Neural progenitor cell (in vitro differentiated cells): ENCODE measurements at regions not wholly inside any gene's neighbourhood (a gene's known extent, or its start where the extent isn't known, plus 50 kb on each side); places are given as distances from the start of the nearest gene placed in this dataset.

Source experiments
- DNase-seq: peaks from one replicate; pipeline ENCODE4 v3.0.0-alpha.2; 2016; ENCODE audit warnings: low spot score
- H2AFZ ChIP-seq: fragments of 200-600 bp; sonication (generic); replicated peaks from 2 replicates; pipeline ENCODE4 v1.6.1; 2016; ENCODE audit warnings: antibody characterized with exemption
- H3F3A ChIP-seq: fragments of 200-600 bp; sonication (generic); 2 replicates; pipeline ENCODE4 v1.6.1; 2016; ENCODE audit warnings: antibody characterized with exemption, low read depth
- H3K27ac ChIP-seq: fragments of 200-600 bp; sonication (generic); 2 replicates; pipeline ENCODE4 v1.5.1; 2016; ENCODE audit warnings: mild to moderate bottlenecking
- H3K27me3 ChIP-seq: fragments of 200-600 bp; sonication (generic); 2 replicates; pipeline ENCODE4 v1.6.1; 2016; ENCODE audit warnings: mild to moderate bottlenecking, moderate library complexity
- H3K36me3 ChIP-seq: fragments of 200-600 bp; sonication (generic); 2 replicates; pipeline ENCODE4 v1.5.1; 2016
- H3K4me1 ChIP-seq: fragments of 200-600 bp; sonication (generic); 2 replicates; pipeline ENCODE4 v1.6.1; 2016; ENCODE audit warnings: mixed run types
- H3K4me2 ChIP-seq: fragments of 200-600 bp; sonication (generic); 2 replicates; pipeline ENCODE4 v1.6.1; 2016
- H3K4me3 ChIP-seq: fragments of 200-600 bp; sonication (generic); 2 replicates; pipeline ENCODE4 v1.5.1; 2016
- H3K79me2 ChIP-seq: fragments of 200-600 bp; sonication (generic); 2 replicates; pipeline ENCODE4 v1.6.1; 2016; ENCODE audit warnings: low read depth
- H3K9ac ChIP-seq: fragments of 200-600 bp; sonication (generic); 2 replicates; pipeline ENCODE4 v1.6.1; 2016
- H3K9me3 ChIP-seq: fragments of 200-600 bp; sonication (generic); 2 replicates; pipeline ENCODE4 v1.5.1; 2016; ENCODE audit warnings: low read depth
- H4K20me1 ChIP-seq: fragments of 200-600 bp; sonication (generic); 2 replicates; pipeline ENCODE4 v1.6.1; 2016; ENCODE audit warnings: low read depth
- H3K27ac Mint-ChIP-seq: 3 replicates; pipeline ENCODE4 v1.8.0; 2021; ENCODE audit warnings: mixed read lengths
- H3K27me3 Mint-ChIP-seq: 2 replicates; pipeline ENCODE4 v1.8.0; 2022; ENCODE audit warnings: low read depth, mild to moderate bottlenecking, inconsistent platforms, moderate library complexity, mixed read lengths; ENCODE audit not compliant: insufficient read depth
- H3K36me3 Mint-ChIP-seq: 3 replicates; pipeline ENCODE4 v1.8.0; 2021; ENCODE audit warnings: mixed read lengths
- H3K4me1 Mint-ChIP-seq: 3 replicates; pipeline ENCODE4 v1.8.0; 2021; ENCODE audit warnings: mixed read lengths
- H3K4me3 Mint-ChIP-seq: 3 replicates; pipeline ENCODE4 v1.8.0; 2021; ENCODE audit warnings: mild to moderate bottlenecking, moderate library complexity, mixed read lengths
- H3K9me3 Mint-ChIP-seq: 3 replicates; pipeline ENCODE4 v1.8.0; 2020; ENCODE audit warnings: mixed read lengths
- EZH2 ChIP-seq: fragments of 200-600 bp; sonication (generic); IDR thresholded peaks from 2 replicates; pipeline ENCODE4 v1.6.1; 2017; ENCODE audit warnings: antibody characterized with exemption, mild to moderate bottlenecking, moderate library complexity
- EZH2phosphoT487 ChIP-seq: fragments of 200-600 bp; sonication (generic); IDR thresholded peaks from 2 replicates; pipeline ENCODE4 v1.6.1; 2017; ENCODE audit warnings: antibody characterized with exemption
- TF ChIP-seq, protein P1 (sequence below): fragments of 200-600 bp; sonication (generic); IDR thresholded peaks from 2 replicates; pipeline ENCODE4 v1.5.1; 2017; ENCODE audit warnings: antibody characterized with exemption, mild to moderate bottlenecking

GRCh38 chr2:241970716-241971115, 101.2 kb downstream of the RTP5 start:
- no peaks in the 10 kb centered on the region for H3K27me3 ChIP-seq
- TF ChIP-seq EZH2 (no peak), EZH2phosphoT487 (no peak)
- TF ChIP-seq, protein P1, sequence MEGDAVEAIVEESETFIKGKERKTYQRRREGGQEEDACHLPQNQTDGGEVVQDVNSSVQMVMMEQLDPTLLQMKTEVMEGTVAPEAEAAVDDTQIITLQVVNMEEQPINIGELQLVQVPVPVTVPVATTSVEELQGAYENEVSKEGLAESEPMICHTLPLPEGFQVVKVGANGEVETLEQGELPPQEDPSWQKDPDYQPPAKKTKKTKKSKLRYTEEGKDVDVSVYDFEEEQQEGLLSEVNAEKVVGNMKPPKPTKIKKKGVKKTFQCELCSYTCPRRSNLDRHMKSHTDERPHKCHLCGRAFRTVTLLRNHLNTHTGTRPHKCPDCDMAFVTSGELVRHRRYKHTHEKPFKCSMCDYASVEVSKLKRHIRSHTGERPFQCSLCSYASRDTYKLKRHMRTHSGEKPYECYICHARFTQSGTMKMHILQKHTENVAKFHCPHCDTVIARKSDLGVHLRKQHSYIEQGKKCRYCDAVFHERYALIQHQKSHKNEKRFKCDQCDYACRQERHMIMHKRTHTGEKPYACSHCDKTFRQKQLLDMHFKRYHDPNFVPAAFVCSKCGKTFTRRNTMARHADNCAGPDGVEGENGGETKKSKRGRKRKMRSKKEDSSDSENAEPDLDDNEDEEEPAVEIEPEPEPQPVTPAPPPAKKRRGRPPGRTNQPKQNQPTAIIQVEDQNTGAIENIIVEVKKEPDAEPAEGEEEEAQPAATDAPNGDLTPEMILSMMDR, result no peak
- H3K27ac ChIP-seq, result no peak overlapping the region
- Mint-ChIP-seq H3K27ac (no peak overlapping the region), H3K9me3 (peaks cover 12% of the 10 kb centered on the region), H3K36me3 (peaks cover 2% of the 10 kb centered on the region), H3K27me3 (peaks cover 7% of the 10 kb centered on the region), H3K4me1 (peaks cover 15% of the 10 kb centered on the region), H3K4me3 (no peak overlapping the region)
- no peak for DNase-seq
- no peaks in the 10 kb centered on the region for H4K20me1 ChIP-seq
- no peaks in the 10 kb centered on the region for H3K4me1 ChIP-seq
- H3K4me2 ChIP-seq, result no peak overlapping the region
- no peak overlapping the region for H2AFZ ChIP-seq
- H3F3A ChIP-seq, result no peaks in the 10 kb centered on the region
- H3K9me3 ChIP-seq, result no peaks in the 10 kb centered on the region
- no peak overlapping the region for H3K4me3 ChIP-seq
- no peaks in the 10 kb centered on the region for H3K79me2 ChIP-seq
- H3K36me3 ChIP-seq, result no peaks in the 10 kb centered on the region
- H3K9ac ChIP-seq, result no peak overlapping the region

DNA sequence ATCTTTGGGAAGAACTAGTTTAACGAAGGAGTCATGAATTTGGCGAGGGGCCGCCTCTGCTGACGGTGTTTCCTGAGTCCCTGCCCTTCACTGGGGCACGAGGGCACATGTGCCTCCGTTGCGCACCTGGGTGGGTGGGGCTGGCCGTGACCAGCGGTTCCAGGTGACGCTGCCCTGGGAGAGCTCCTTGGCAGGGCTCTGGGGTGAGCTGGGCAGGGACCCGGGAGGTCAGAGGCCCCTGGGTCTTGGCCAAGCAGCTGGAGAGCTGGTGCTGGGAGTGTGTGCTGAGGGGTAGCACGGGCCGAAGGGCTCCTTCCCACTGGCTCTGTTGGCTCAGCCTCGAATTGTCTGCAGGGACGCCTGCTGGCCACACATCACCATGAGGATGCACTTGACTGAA, 104.6 kb downstream of the RTP5 start:
- peaks cover 9% of the 10 kb centered on the region for H3K27me3 Mint-ChIP-seq
- Histone ChIP-seq H3F3A (no peaks in the 10 kb centered on the region), H3K4me1 (no peaks in the 10 kb centered on the region), H3K27me3 (no peaks in the 10 kb centered on the region), H2AFZ (no peak overlapping the region), H3K9ac (no peak overlapping the region), H3K36me3 (no peaks in the 10 kb centered on the region), H3K9me3 (no peaks in the 10 kb centered on the region), H3K79me2 (no peaks in the 10 kb centered on the region), H4K20me1 (no peaks in the 10 kb centered on the region), H3K4me2 (no peak overlapping the region), H3K4me3 (no peak overlapping the region), H3K27ac (no peak overlapping the region)
- TF ChIP-seq EZH2 (no peak), EZH2phosphoT487 (no peak)
- TF ChIP-seq, protein P1, result no peak
- H3K36me3 Mint-ChIP-seq, result peaks cover 2% of the 10 kb centered on the region
- H3K27ac Mint-ChIP-seq, result no peak overlapping the region
- peaks cover 5% of the 10 kb centered on the region for H3K4me1 Mint-ChIP-seq
- H3K4me3 Mint-ChIP-seq, result no peak overlapping the region
- DNase-seq, result no peak
- H3K9me3 Mint-ChIP-seq, result peaks cover 11% of the 10 kb centered on the region

GRCh38 chr2:241974851-241975592, 105.5 kb downstream of the RTP5 start:
- Histone ChIP-seq H3K27ac (no peak overlapping the region), H3K4me1 (no peaks in the 10 kb centered on the region), H3K36me3 (no peaks in the 10 kb centered on the region), H3K9me3 (no peaks in the 10 kb centered on the region), H3K27me3 (no peaks in the 10 kb centered on the region), H3F3A (no peaks in the 10 kb centered on the region), H2AFZ (no peak overlapping the region), H3K9ac (no peak overlapping the region), H3K79me2 (no peaks in the 10 kb centered on the region), H3K4me2 (no peak overlapping the region), H3K4me3 (no peak overlapping the region), H4K20me1 (no peaks in the 10 kb centered on the region)
- Mint-ChIP-seq H3K4me3 (no peak overlapping the region), H3K27ac (peak overlapping the region; percentile 33), H3K36me3 (peaks cover 2% of the 10 kb centered on the region), H3K4me1 (peaks cover 5% of the 10 kb centered on the region), H3K27me3 (peaks cover 9% of the 10 kb centered on the region), H3K9me3 (peaks cover 9% of the 10 kb centered on the region)
- TF ChIP-seq EZH2phosphoT487 (no peak), EZH2 (no peak)
- TF ChIP-seq, protein P1, result no peak
- DNase-seq, result no peak
